HG03575 (cell line): ENCODE measurements at regions not wholly inside any gene's neighbourhood (a gene's known extent, or its start where the extent isn't known, plus 50 kb on each side); places are given as distances from the start of the nearest gene placed in this dataset.

ENCODE experiments used
- ATAC-seq: cut with Tn5 transposase; IDR thresholded peaks from one replicate; pipeline ENCODE4 v1.9.1; 2021; ENCODE audit not compliant: unreplicated experiment, insufficient number of reproducible peaks, low FRiP score; ENCODE audit errors: extremely low read depth

GRCh38 chr6:25032934-25033333 is 97.2 kb upstream of the RIPOR2 start:
- no peak for ATAC-seq

GRCh38 chr6:25034431-25034921 is 98.7 kb upstream of the RIPOR2 start:
- no peak for ATAC-seq

- no peak for ATAC-seq
These were observed 99.4 kb upstream of the RIPOR2 start for GRCh38 chr6:25035174-25035511.

GRCh38 chr6:25035512-25036435 is 100.0 kb upstream of the RIPOR2 start:
- ATAC-seq: no peak

- no peak for ATAC-seq
These were observed 100.7 kb upstream of the RIPOR2 start for GRCh38 chr6:25036461-25036860.

GRCh38 chr6:25038300-25038699 is 102.5 kb upstream of the RIPOR2 start:
- no peak for ATAC-seq

GRCh38 chr6:25038999-25039398 is 103.2 kb upstream of the RIPOR2 start:
- ATAC-seq: no peak

GRCh38 chr6:25041485-25042035 is 105.8 kb upstream of the RIPOR2 start:
- no peak for ATAC-seq

- ATAC-seq: no peak
These were observed 106.3 kb upstream of the RIPOR2 start for GRCh38 chr6:25042036-25042521.

- ATAC-seq: no peak
These were observed 106.8 kb upstream of the RIPOR2 start for GRCh38 chr6:25042536-25042935.

- no peak for ATAC-seq
These were observed 107.4 kb upstream of the RIPOR2 start for GRCh38 chr6:25042984-25043725.

GRCh38 chr6:25043892-25044291 is 108.1 kb upstream of the RIPOR2 start:
- ATAC-seq: no peak

GRCh38 chr6:25046942-25047341 is 111.2 kb upstream of the RIPOR2 start:
- ATAC-seq: no peak

GRCh38 chr6:25050356-25050755 is 114.6 kb upstream of the RIPOR2 start:
- ATAC-seq: no peak

GRCh38 chr6:25051083-25051482 is 115.3 kb upstream of the RIPOR2 start:
- ATAC-seq: no peak

- no peak for ATAC-seq
These were observed 116.4 kb upstream of the RIPOR2 start for GRCh38 chr6:25052181-25052580.

GRCh38 chr6:25053875-25054371 is 118.2 kb upstream of the RIPOR2 start:
- ATAC-seq: peak; percentile 55

GRCh38 chr6:25054469-25054868 is 118.7 kb upstream of the RIPOR2 start:
- ATAC-seq: no peak

GRCh38 chr6:25056130-25056529 is 120.4 kb upstream of the RIPOR2 start:
- peak; percentile 43 for ATAC-seq
